ENCODE measurements at regions not wholly inside any gene's neighbourhood (a gene's known extent, or its start where the extent isn't known, plus 50 kb on each side); places are given as distances from the start of the nearest gene placed in this dataset.

GRCh38 chr4:24108567-24108966, 218.7 kb upstream of the PPARGC1A start:
- TF ChIP-seq CTCF (conservative IDR thresholded peaks at IDR 0.05): no peak
- Mint-ChIP-seq H3K27me3 (ENCODE audit: low read depth) (no peaks in the 10 kb centered on the region), H3K9me3 (peaks cover 2% of the 10 kb centered on the region), H3K36me3 (ENCODE audit: low read depth) (no peaks in the 10 kb centered on the region), H3K4me3 (no peak overlapping the region), H3K27ac (ENCODE audit: unreplicated experiment) (no peak overlapping the region), H3K4me1 (no peaks in the 10 kb centered on the region)
- no peak for DNase-seq (ENCODE audit: low read depth, low spot score)

- Mint-ChIP-seq H3K4me1 (no peaks in the 10 kb centered on the region), H3K27me3 (ENCODE audit: low read depth) (no peaks in the 10 kb centered on the region), H3K27ac (ENCODE audit: unreplicated experiment) (no peak overlapping the region), H3K4me3 (no peak overlapping the region), H3K9me3 (peaks cover 2% of the 10 kb centered on the region), H3K36me3 (ENCODE audit: low read depth) (no peaks in the 10 kb centered on the region)
- TF ChIP-seq CTCF (conservative IDR thresholded peaks at IDR 0.05): no peak
- DNase-seq (ENCODE audit: low read depth, low spot score): no peak
These were observed 215.6 kb upstream of the PPARGC1A start for GRCh38 chr4:24105327-24106038.

- peaks cover 2% of the 10 kb centered on the region for H3K9me3 Mint-ChIP-seq
- H3K4me1 Mint-ChIP-seq: no peaks in the 10 kb centered on the region
- H3K36me3 Mint-ChIP-seq (ENCODE audit: low read depth): no peaks in the 10 kb centered on the region
- H3K4me3 Mint-ChIP-seq: no peak overlapping the region
- no peak for DNase-seq (ENCODE audit: low read depth, low spot score)
- no peaks in the 10 kb centered on the region for H3K27me3 Mint-ChIP-seq (ENCODE audit: low read depth)
- TF ChIP-seq CTCF (conservative IDR thresholded peaks at IDR 0.05): no peak
- no peak overlapping the region for H3K27ac Mint-ChIP-seq (ENCODE audit: unreplicated experiment)
These were observed 214.3 kb upstream of the PPARGC1A start for GRCh38 chr4:24104158-24104565.

DNA sequence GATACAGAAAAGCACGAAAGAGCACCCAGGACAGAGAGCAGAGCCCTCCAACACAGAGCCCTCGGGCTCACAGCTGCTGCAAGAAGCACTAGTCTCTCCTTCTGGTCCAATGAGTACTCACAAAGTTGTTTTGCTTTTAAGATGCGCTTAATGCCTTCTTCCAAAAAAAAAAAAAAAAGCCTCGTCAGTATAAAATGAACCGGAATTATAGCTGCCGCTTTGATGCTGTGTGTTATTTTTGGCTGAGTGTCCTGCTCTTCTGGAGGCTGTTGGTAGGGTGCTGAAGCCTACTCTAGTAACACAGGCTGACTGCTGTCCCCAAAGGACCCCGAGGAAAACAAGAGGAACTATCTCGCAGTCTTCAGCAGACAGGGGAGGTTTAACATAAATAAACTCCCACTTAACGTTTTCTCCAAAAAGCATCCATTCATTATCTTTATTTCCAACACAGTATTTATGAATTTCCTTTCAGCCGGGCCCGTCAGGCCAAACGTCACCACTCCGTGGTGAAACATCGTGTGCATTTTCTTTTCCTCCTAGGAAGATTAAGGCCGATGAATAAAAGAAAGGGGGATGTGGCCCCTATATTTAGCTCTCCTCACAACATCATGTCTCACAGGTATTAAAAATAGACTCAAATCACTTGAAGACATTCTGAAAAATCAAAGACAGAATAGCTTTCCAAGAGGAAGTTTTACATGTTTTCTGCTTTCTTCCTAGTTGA, 213.7 kb upstream of the PPARGC1A start:
- no peaks in the 10 kb centered on the region for H3K27me3 Mint-ChIP-seq (ENCODE audit: low read depth)
- H3K9me3 Mint-ChIP-seq: peaks cover 2% of the 10 kb centered on the region
- H3K4me1 Mint-ChIP-seq: no peaks in the 10 kb centered on the region
- no peak for TF ChIP-seq CTCF (conservative IDR thresholded peaks at IDR 0.05)
- no peaks in the 10 kb centered on the region for H3K36me3 Mint-ChIP-seq (ENCODE audit: low read depth)
- no peak for DNase-seq (ENCODE audit: low read depth, low spot score)
- H3K27ac Mint-ChIP-seq (ENCODE audit: unreplicated experiment): no peak overlapping the region
- H3K4me3 Mint-ChIP-seq: no peak overlapping the region

GRCh38 chr4:24102621-24103020, 212.8 kb upstream of the PPARGC1A start:
- H3K27me3 Mint-ChIP-seq (ENCODE audit: low read depth): no peaks in the 10 kb centered on the region
- H3K9me3 Mint-ChIP-seq: peaks cover 2% of the 10 kb centered on the region
- H3K36me3 Mint-ChIP-seq (ENCODE audit: low read depth): no peaks in the 10 kb centered on the region
- H3K4me3 Mint-ChIP-seq: no peak overlapping the region
- no peaks in the 10 kb centered on the region for H3K4me1 Mint-ChIP-seq
- no peak for TF ChIP-seq CTCF (conservative IDR thresholded peaks at IDR 0.05)
- H3K27ac Mint-ChIP-seq (ENCODE audit: unreplicated experiment): no peak overlapping the region
- DNase-seq (ENCODE audit: low read depth, low spot score): no peak
